Central memory CD8-positive, alpha-beta T cell (primary cell): ENCODE measurements at regions not wholly inside any gene's neighbourhood (a gene's known extent, or its start where the extent isn't known, plus 50 kb on each side); places are given as distances from the start of the nearest gene placed in this dataset.
A peak's percentile ranks its signal among the peaks of the same experiment; 100 is the strongest.

Source experiments
- ATAC-seq: fragments of 150-1000 bp; cut with Tn5 transposase; replicated peaks from 2 replicates; pipeline ENCODE4 v1.10.0; 2022; ENCODE audit warnings: mild to moderate bottlenecking, moderate FRiP score, moderate number of reproducible peaks; ENCODE audit not compliant: poor library complexity, severe bottlenecking; ENCODE audit errors: extremely low read depth
- DNase-seq, 2 donors: peaks; one replicate each; pipeline ENCODE4 v3.0.0; 2021; ENCODE audit warnings: low spot score in 2 of 2
- H3K27ac Mint-ChIP-seq: one replicate; pipeline ENCODE4 v1.8.0; 2022; ENCODE audit warnings: low read depth, mild to moderate bottlenecking, moderate library complexity, mixed read lengths
- H3K27me3 Mint-ChIP-seq: one replicate; pipeline ENCODE4 v1.8.0; 2022; ENCODE audit warnings: mixed read lengths
- H3K36me3 Mint-ChIP-seq: one replicate; pipeline ENCODE4 v1.8.0; 2022; ENCODE audit warnings: mild to moderate bottlenecking, moderate library complexity, mixed read lengths; ENCODE audit not compliant: insufficient read depth
- H3K4me1 Mint-ChIP-seq: one replicate; pipeline ENCODE4 v1.8.0; 2022; ENCODE audit warnings: mixed read lengths
- H3K4me3 Mint-ChIP-seq: one replicate; pipeline ENCODE4 v1.8.0; 2022; ENCODE audit warnings: mild to moderate bottlenecking, moderate library complexity, mixed read lengths
- H3K9me3 Mint-ChIP-seq: one replicate; pipeline ENCODE4 v1.8.0; 2022; ENCODE audit warnings: mixed read lengths

- Mint-ChIP-seq H3K4me3 (no peak overlapping the region), H3K27me3 (no peaks in the 10 kb centered on the region), H3K36me3 (no peaks in the 10 kb centered on the region), H3K27ac (no peak overlapping the region), H3K9me3 (no peaks in the 10 kb centered on the region), H3K4me1 (no peaks in the 10 kb centered on the region)
- ATAC-seq (no peak), DNase-seq (no peak)
These were observed 686.8 kb upstream of the ZEB2 start for GRCh38 chr2:145206496-145207281.

DNA sequence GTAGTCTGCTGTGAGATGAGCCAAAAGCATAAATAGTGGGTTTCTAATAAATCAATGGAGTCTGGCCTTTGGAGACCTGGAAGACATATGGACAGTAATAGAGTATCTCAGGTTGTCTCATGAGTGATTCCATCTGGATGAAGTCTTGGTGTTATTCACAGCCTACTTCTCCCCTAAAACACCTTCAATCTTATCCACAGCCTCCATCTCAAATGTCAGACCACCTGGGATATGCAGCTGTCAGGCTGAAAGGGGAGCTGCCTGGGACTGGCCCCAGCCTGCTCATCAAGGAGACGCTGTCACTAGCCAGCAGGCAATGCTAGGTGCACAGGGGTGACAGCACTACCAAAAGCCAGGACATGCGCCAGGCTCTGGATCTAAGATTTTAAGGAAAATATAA, 684.0 kb upstream of the ZEB2 start:
- no peaks in the 10 kb centered on the region for H3K4me1 Mint-ChIP-seq
- H3K27me3 Mint-ChIP-seq = peaks cover 9% of the 10 kb centered on the region
- H3K9me3 Mint-ChIP-seq = no peaks in the 10 kb centered on the region
- ATAC-seq (no peak), DNase-seq (no peak)
- H3K27ac Mint-ChIP-seq = no peak overlapping the region
- H3K36me3 Mint-ChIP-seq = no peaks in the 10 kb centered on the region
- H3K4me3 Mint-ChIP-seq = no peak overlapping the region

GRCh38 chr2:145199827-145200706, 680.1 kb upstream of the ZEB2 start:
- Mint-ChIP-seq H3K9me3 (no peaks in the 10 kb centered on the region), H3K36me3 (no peaks in the 10 kb centered on the region), H3K27me3 (peaks cover 20% of the 10 kb centered on the region), H3K4me3 (no peak overlapping the region), H3K27ac (no peak overlapping the region), H3K4me1 (no peaks in the 10 kb centered on the region)
- no peak for ATAC-seq
- no peak for DNase-seq

GRCh38 chr2:145199042-145199441, 679.1 kb upstream of the ZEB2 start:
- no peak for ATAC-seq
- DNase-seq = no peak

GRCh38 chr2:145198555-145198954, 678.6 kb upstream of the ZEB2 start:
- no peak overlapping the region for H3K4me3 Mint-ChIP-seq
- H3K9me3 Mint-ChIP-seq = no peaks in the 10 kb centered on the region

More at GRCh38 chr2:145199042-145199441, 679.1 kb upstream of the ZEB2 start:
- Mint-ChIP-seq H3K4me1 (no peaks in the 10 kb centered on the region), H3K4me3 (no peak overlapping the region), H3K27me3 (peaks cover 20% of the 10 kb centered on the region), H3K9me3 (no peaks in the 10 kb centered on the region), H3K27ac (no peak overlapping the region), H3K36me3 (no peaks in the 10 kb centered on the region)

DNA sequence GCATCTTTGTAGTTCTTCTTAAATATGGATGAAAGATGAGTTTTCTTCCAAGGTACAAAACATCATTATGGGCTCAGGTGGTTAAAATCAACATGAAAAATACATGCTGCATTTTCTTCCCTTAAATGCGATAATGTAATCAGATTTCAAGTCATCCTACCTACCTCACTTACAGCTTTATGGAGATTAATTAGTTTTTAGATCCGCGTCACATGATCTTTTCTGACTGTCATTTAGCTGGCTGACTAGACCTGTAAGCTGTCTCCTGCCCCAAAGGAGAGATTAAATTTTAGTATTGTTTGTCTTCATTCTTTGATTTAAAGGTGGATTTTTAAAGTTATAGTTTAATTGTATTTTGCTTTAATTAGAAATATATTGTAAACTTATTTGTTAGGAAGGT, 678.0 kb upstream of the ZEB2 start:
- ATAC-seq = no peak
- Mint-ChIP-seq H3K4me1 (no peaks in the 10 kb centered on the region), H3K4me3 (no peak overlapping the region), H3K36me3 (no peaks in the 10 kb centered on the region), H3K27ac (no peak overlapping the region), H3K27me3 (peaks cover 20% of the 10 kb centered on the region), H3K9me3 (no peaks in the 10 kb centered on the region)
- DNase-seq = no peak

More at GRCh38 chr2:145198555-145198954, 678.6 kb upstream of the ZEB2 start:
- DNase-seq = no peak
- Mint-ChIP-seq H3K36me3 (no peaks in the 10 kb centered on the region), H3K27me3 (peaks cover 20% of the 10 kb centered on the region), H3K27ac (no peak overlapping the region), H3K4me1 (no peaks in the 10 kb centered on the region)
- ATAC-seq = no peak

- ATAC-seq (no peak), DNase-seq (no peak)
- Mint-ChIP-seq H3K9me3 (no peaks in the 10 kb centered on the region), H3K4me1 (no peaks in the 10 kb centered on the region), H3K4me3 (no peak overlapping the region), H3K27ac (peak overlapping the region; percentile 29), H3K36me3 (no peaks in the 10 kb centered on the region), H3K27me3 (peaks cover 19% of the 10 kb centered on the region)
These were observed 674.8 kb upstream of the ZEB2 start for GRCh38 chr2:145194673-145195072.

DNA sequence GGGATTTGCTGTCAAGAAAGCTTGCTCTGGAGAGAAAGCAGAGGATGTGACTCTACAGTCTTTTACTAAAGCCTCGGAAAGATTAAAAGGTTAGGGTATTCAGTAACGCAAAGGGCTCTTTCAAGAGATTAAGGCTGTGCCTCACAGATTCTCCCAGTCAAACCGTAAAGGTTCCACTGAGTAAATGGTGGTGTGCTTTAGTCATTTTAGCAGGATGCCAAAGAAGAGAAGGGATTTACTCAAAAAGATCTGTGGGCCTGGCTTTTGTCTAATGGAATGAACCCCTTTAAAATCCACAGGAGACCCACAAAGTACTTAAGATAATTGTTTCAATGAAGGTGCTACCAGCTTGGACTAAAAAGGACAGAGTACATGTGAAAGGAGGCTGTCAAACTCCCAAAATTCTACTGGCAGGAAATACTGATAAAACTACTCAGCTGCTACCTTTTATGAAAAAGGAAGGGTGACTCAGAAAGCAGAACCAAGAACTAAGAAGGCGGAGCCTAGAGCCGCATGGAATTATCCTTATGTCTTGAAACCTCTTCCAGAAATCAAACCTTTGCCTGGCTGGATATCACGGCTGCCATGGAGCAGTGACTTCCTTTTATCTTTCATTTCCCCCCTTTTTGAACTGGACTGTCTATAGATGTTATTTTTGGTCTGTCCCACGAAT, 670.2 kb upstream of the ZEB2 start:
- Mint-ChIP-seq H3K27ac (no peak overlapping the region), H3K9me3 (no peaks in the 10 kb centered on the region), H3K4me3 (no peak overlapping the region), H3K4me1 (no peaks in the 10 kb centered on the region), H3K27me3 (no peaks in the 10 kb centered on the region), H3K36me3 (no peaks in the 10 kb centered on the region)
- DNase-seq (no peak), ATAC-seq (no peak)

DNA sequence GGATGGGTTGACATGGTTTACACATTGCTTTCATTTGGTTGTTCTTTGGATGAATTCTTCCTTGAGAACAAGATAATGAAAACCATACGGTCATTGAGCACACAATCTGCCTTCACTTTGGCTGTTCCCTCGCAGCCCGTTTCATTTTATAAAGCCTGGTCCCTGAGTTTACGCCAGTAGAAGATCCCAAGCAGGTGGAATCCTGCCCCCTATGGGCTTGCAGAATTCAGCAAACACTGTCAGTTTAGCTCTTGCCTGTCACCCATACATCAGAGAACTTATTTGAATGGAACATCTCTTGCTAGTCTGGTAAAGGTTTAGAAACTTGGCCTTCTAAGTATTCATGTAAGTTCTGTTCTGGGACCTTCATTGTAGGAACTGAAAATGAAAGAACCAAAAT, 666.4 kb upstream of the ZEB2 start:
- Mint-ChIP-seq H3K4me1 (no peaks in the 10 kb centered on the region), H3K9me3 (no peaks in the 10 kb centered on the region), H3K27ac (no peak overlapping the region), H3K36me3 (no peaks in the 10 kb centered on the region), H3K27me3 (peaks cover 7% of the 10 kb centered on the region), H3K4me3 (no peak overlapping the region)
- ATAC-seq (no peak), DNase-seq (no peak)

DNA sequence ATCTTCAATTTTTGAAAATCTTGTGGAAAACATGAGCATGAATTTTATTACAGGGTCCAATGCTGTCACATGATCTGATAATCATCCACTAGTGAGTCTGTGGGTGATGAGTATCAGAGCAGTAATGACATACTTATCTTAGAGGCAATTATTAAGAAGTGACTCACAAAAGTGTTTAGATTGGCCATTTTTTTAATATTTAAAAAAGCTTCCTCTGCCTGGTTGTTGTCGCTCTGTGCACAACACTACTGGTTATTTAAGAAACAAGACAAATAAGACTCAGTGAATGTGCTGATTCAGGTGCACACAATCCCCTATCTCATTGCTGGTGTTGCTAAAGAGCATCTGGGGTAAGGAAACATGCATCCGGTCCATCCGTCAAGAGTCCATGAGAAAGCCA, 665.8 kb upstream of the ZEB2 start:
- H3K4me1 Mint-ChIP-seq = no peaks in the 10 kb centered on the region
- no peak for ATAC-seq
- H3K9me3 Mint-ChIP-seq = no peaks in the 10 kb centered on the region
- no peak overlapping the region for H3K4me3 Mint-ChIP-seq
- H3K27ac Mint-ChIP-seq = no peak overlapping the region
- DNase-seq = no peak
- no peaks in the 10 kb centered on the region for H3K36me3 Mint-ChIP-seq
- H3K27me3 Mint-ChIP-seq = peaks cover 11% of the 10 kb centered on the region

GRCh38 chr2:145184741-145185651, 665.1 kb upstream of the ZEB2 start:
- Mint-ChIP-seq H3K9me3 (no peaks in the 10 kb centered on the region), H3K4me1 (no peaks in the 10 kb centered on the region), H3K27ac (no peak overlapping the region), H3K27me3 (peaks cover 11% of the 10 kb centered on the region), H3K4me3 (no peak overlapping the region), H3K36me3 (no peaks in the 10 kb centered on the region)
- ATAC-seq = no peak
- DNase-seq = no peak

- DNase-seq (no peak), ATAC-seq (no peak)
- Mint-ChIP-seq H3K36me3 (no peaks in the 10 kb centered on the region), H3K27me3 (no peaks in the 10 kb centered on the region), H3K27ac (no peak overlapping the region), H3K4me3 (no peak overlapping the region), H3K4me1 (no peaks in the 10 kb centered on the region), H3K9me3 (no peaks in the 10 kb centered on the region)
These were observed 649.4 kb upstream of the ZEB2 start for GRCh38 chr2:145169285-145169684.
